ENCODE measurements at regions not wholly inside any gene's neighbourhood (a gene's known extent, or its start where the extent isn't known, plus 50 kb on each side); places are given as distances from the start of the nearest gene placed in this dataset.

DNA sequence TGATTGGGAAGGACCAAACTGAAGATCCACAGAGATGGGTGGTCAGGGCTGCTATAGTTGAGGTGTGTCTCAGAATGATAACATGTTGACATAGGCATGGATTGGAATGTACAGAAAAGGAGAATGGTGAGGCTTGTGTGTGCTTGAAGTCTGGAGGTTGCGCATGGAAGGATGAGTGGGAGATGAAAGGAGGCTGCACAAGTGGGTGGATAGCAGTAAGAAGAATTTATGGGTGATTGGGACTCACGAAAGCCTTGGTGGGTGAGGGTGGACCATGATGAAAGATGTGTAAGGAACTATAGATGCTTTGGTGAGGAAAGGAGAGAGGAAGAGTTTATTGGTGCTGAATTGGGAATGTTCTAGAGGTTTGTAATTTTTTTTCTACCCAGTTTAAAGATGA is 1287.7 kb downstream of the UQCRFS1 start:
- intact Hi-C loops (cut with DNase I), result no loop called here

DNA sequence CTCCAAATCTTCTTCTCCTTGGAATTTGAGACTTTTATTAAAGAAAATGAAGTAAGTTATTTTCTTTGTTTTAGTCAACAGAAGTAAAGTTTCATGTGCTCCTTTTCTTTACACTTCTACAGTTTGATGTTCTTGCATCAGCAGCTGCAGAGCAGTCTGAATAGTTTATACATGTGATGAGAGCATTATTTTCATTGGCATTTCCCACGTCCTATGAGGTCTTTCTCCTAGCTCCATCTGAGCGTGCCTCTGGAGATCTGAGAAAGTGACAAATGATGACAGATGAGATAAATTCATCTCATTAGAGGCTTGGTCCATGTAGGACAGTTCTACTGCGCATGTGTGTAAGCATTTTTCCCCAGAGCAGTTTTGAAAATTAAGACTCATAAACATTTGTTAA is 1290.0 kb downstream of the UQCRFS1 start:
- Histone ChIP-seq H3K9me3 (peaks cover 0 to 3% (median 0%) of the 10 kb centered on the region in 4 donors), H3K36me3 (no peaks in the 10 kb centered on the region), H3K4me1 (no peaks in the 10 kb centered on the region), H3K27ac (no peak overlapping the region), H3K4me3 (no peak overlapping the region), H3K27me3 (no peaks in the 10 kb centered on the region)
- 71 to 80% methylated on average over 3 of the region's 3 CpGs for WGBS, 2 donors
- no peak for TF ChIP-seq EP300 (IDR thresholded peaks at IDR 0.05)
- TF ChIP-seq, protein P1, sequence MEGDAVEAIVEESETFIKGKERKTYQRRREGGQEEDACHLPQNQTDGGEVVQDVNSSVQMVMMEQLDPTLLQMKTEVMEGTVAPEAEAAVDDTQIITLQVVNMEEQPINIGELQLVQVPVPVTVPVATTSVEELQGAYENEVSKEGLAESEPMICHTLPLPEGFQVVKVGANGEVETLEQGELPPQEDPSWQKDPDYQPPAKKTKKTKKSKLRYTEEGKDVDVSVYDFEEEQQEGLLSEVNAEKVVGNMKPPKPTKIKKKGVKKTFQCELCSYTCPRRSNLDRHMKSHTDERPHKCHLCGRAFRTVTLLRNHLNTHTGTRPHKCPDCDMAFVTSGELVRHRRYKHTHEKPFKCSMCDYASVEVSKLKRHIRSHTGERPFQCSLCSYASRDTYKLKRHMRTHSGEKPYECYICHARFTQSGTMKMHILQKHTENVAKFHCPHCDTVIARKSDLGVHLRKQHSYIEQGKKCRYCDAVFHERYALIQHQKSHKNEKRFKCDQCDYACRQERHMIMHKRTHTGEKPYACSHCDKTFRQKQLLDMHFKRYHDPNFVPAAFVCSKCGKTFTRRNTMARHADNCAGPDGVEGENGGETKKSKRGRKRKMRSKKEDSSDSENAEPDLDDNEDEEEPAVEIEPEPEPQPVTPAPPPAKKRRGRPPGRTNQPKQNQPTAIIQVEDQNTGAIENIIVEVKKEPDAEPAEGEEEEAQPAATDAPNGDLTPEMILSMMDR (IDR thresholded peaks at IDR 0.05), result no peak
- no peak for TF ChIP-seq POLR2A (IDR thresholded peaks at IDR 0.05)
- no peak for TF ChIP-seq POLR2AphosphoS5 (IDR thresholded peaks at IDR 0.05)
- intact Hi-C loops (cut with DNase I), result no loop called here
- no peak for DNase-seq

More for the DNA sequence above, 1287.7 kb downstream of the UQCRFS1 start:
- 71 to 78% methylated on average over 2 of the region's 2 CpGs for WGBS, 2 donors
- no peaks in the 10 kb centered on the region for H3K36me3 ChIP-seq
- H3K4me1 ChIP-seq, result no peaks in the 10 kb centered on the region
- H3K4me3 ChIP-seq, result no peak overlapping the region
- no peak overlapping the region for H3K27ac ChIP-seq
- DNase-seq, result no peak
- no peaks in the 10 kb centered on the region for H3K9me3 ChIP-seq
- TF ChIP-seq EP300 (IDR thresholded peaks at IDR 0.05) (no peak), POLR2A (IDR thresholded peaks at IDR 0.05) (no peak), POLR2AphosphoS5 (IDR thresholded peaks at IDR 0.05) (no peak)
- TF ChIP-seq, protein P1 (IDR thresholded peaks at IDR 0.05), result no peak
- no peaks in the 10 kb centered on the region for H3K27me3 ChIP-seq

DNA sequence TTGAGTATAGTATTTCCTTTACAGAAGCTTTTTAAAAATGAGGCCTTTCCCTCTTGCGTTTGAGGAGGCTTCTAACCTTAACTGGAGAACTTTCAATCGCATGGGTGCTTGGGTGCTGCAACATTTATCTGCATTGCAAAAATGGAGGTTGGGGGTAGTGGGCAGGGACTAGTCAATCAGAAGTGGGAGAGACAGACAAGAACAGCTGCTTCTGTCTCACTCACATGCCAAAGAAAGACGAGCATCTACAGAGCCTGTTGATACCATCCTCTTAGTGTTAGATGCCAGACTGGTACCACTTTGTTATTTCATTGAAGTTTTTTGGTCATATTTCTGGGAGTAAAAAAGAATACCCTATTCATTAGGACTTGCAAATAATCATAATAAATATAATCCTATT is 1292.2 kb downstream of the UQCRFS1 start:
- DNase-seq, result no peak
- H3K27me3 ChIP-seq, result no peaks in the 10 kb centered on the region
- TF ChIP-seq POLR2A (IDR thresholded peaks at IDR 0.05) (no peak), POLR2AphosphoS5 (IDR thresholded peaks at IDR 0.05) (no peak), EP300 (IDR thresholded peaks at IDR 0.05) (no peak)
- TF ChIP-seq, protein P1 (IDR thresholded peaks at IDR 0.05), result no peak
- H3K27ac ChIP-seq, result no peak overlapping the region
- H3K9me3 ChIP-seq, result peaks cover 0 to 3% (median 0%) of the 10 kb centered on the region in 4 donors
- H3K36me3 ChIP-seq, result no peaks in the 10 kb centered on the region
- WGBS, 2 donors, result 70 to 79% methylated on average over 3 of the region's 3 CpGs
- H3K4me1 ChIP-seq, result no peaks in the 10 kb centered on the region
- intact Hi-C loops (cut with DNase I), result no loop called here
- H3K4me3 ChIP-seq, result no peak overlapping the region

DNA sequence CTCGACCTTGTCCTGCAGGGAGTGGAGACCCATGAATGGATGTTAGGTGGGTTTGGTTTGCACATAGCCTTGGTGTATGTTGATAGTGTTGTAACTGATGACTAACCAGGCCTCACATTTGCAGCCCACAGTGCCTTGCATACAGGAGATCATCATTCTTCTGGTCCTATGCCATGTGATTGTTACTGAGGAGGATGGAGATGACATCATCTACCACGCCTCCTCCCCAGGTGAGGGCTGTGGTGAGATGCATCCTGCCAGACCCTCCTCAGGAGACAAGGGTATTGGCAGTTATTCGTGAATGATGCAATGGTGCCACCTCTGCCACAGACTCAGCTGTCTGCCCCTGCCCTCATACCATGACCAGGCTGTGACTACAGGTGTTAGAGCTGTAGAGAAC is 1294.1 kb downstream of the UQCRFS1 start:
- peaks cover 0 to 3% (median 0%) of the 10 kb centered on the region in 4 donors for H3K9me3 ChIP-seq
- no peak overlapping the region for H3K4me3 ChIP-seq
- TF ChIP-seq POLR2A (IDR thresholded peaks at IDR 0.05) (no peak), POLR2AphosphoS5 (IDR thresholded peaks at IDR 0.05) (no peak), EP300 (IDR thresholded peaks at IDR 0.05) (no peak)
- TF ChIP-seq, protein P1 (IDR thresholded peaks at IDR 0.05), result no peak
- no peak overlapping the region for H3K27ac ChIP-seq
- H3K27me3 ChIP-seq, result no peaks in the 10 kb centered on the region
- intact Hi-C loops (cut with DNase I), result no loop called here
- H3K36me3 ChIP-seq, result no peaks in the 10 kb centered on the region
- 60 to 62% methylated on average over 3 of the region's 3 CpGs for WGBS, 2 donors
- H3K4me1 ChIP-seq, result no peaks in the 10 kb centered on the region
- DNase-seq, result no peak

Measured in sigmoid colon (tissue), 6 donors.